ENCODE measurements at regions not wholly inside any gene's neighbourhood (a gene's known extent, or its start where the extent isn't known, plus 50 kb on each side); places are given as distances from the start of the nearest gene placed in this dataset.
A peak's percentile ranks its signal among the peaks of the same experiment; 100 is the strongest.

DNA sequence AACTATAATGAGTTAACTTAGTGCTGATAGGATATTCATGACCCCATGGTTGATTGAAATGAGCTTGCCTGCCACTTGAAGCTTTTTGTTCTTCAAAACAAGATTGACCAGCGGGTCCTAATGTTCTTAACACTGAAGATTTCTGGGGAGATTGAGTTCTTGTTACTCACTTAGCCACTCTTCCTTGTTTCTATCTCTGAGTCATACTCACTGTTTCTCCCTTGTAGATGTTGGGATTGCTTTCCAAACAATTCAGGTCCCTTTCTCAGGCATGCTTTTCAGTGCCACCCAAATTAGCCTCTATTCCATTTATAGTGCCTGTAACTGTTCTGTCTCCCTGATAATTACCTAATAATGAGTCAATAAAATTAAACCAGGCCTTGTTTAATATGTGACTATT, 517.0 kb downstream of the SQOR start:
- TF ChIP-seq, protein P1, sequence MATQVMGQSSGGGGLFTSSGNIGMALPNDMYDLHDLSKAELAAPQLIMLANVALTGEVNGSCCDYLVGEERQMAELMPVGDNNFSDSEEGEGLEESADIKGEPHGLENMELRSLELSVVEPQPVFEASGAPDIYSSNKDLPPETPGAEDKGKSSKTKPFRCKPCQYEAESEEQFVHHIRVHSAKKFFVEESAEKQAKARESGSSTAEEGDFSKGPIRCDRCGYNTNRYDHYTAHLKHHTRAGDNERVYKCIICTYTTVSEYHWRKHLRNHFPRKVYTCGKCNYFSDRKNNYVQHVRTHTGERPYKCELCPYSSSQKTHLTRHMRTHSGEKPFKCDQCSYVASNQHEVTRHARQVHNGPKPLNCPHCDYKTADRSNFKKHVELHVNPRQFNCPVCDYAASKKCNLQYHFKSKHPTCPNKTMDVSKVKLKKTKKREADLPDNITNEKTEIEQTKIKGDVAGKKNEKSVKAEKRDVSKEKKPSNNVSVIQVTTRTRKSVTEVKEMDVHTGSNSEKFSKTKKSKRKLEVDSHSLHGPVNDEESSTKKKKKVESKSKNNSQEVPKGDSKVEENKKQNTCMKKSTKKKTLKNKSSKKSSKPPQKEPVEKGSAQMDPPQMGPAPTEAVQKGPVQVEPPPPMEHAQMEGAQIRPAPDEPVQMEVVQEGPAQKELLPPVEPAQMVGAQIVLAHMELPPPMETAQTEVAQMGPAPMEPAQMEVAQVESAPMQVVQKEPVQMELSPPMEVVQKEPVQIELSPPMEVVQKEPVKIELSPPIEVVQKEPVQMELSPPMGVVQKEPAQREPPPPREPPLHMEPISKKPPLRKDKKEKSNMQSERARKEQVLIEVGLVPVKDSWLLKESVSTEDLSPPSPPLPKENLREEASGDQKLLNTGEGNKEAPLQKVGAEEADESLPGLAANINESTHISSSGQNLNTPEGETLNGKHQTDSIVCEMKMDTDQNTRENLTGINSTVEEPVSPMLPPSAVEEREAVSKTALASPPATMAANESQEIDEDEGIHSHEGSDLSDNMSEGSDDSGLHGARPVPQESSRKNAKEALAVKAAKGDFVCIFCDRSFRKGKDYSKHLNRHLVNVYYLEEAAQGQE (IDR thresholded peaks at IDR 0.05; ENCODE audit: insufficient read depth in 1 of 2, low read depth in 2 of 2, low read length in 2 of 2) = no peak
- TF ChIP-seq POLR2AphosphoS5 (IDR thresholded peaks at IDR 0.05; ENCODE audit: low read depth, low read length) (no peak), FOXP2 (optimal IDR thresholded peaks at IDR 0.05; ENCODE audit: borderline replicate concordance, extremely low read depth, extremely low read length, insufficient read depth) (no peak), TAF1 (IDR thresholded peaks at IDR 0.05; ENCODE audit: borderline replicate concordance, insufficient read depth, low read length) (no peak), SIN3A (IDR thresholded peaks at IDR 0.05; ENCODE audit: borderline replicate concordance, insufficient read depth, low read length) (no peak)

- TF ChIP-seq POLR2AphosphoS5 (IDR thresholded peaks at IDR 0.05; ENCODE audit: low read depth, low read length) = no peak
- TF ChIP-seq SIN3A (IDR thresholded peaks at IDR 0.05; ENCODE audit: borderline replicate concordance, insufficient read depth, low read length) = no peak
- TF ChIP-seq FOXP2 (optimal IDR thresholded peaks at IDR 0.05; ENCODE audit: borderline replicate concordance, extremely low read depth, extremely low read length, insufficient read depth) = no peak
- TF ChIP-seq TAF1 (IDR thresholded peaks at IDR 0.05; ENCODE audit: borderline replicate concordance, insufficient read depth, low read length) = no peak
- TF ChIP-seq, protein P1 (IDR thresholded peaks at IDR 0.05; ENCODE audit: insufficient read depth in 1 of 2, low read depth in 2 of 2, low read length in 2 of 2) = no peak
These were observed 531.9 kb downstream of the SQOR start for GRCh38 chr15:46166750-46167149.

DNA sequence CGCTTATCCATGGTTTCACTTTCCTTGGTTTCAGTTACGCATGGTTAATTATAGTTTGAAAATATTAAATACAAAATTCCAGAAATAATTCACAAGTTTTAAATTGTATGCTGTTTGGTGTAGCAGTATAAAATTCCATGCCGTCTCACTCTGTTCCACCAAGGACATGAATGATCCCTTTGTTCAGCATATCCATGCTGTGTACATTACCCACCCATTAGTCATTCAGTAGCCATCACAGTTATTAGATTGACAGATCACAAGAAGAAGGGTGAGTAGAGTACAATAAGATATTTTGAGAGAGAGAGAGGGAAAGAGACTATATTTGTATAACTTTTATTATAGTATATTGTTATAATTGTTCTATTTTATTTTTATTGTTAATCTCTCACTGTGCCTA, 535.5 kb downstream of the SQOR start:
- TF ChIP-seq, protein P1 (IDR thresholded peaks at IDR 0.05; ENCODE audit: insufficient read depth in 1 of 2, low read depth in 2 of 2, low read length in 2 of 2) = no peak
- TF ChIP-seq FOXP2 (optimal IDR thresholded peaks at IDR 0.05; ENCODE audit: borderline replicate concordance, extremely low read depth, extremely low read length, insufficient read depth) (no peak), SIN3A (IDR thresholded peaks at IDR 0.05; ENCODE audit: borderline replicate concordance, insufficient read depth, low read length) (no peak), TAF1 (IDR thresholded peaks at IDR 0.05; ENCODE audit: borderline replicate concordance, insufficient read depth, low read length) (no peak), POLR2AphosphoS5 (IDR thresholded peaks at IDR 0.05; ENCODE audit: low read depth, low read length) (no peak)

DNA sequence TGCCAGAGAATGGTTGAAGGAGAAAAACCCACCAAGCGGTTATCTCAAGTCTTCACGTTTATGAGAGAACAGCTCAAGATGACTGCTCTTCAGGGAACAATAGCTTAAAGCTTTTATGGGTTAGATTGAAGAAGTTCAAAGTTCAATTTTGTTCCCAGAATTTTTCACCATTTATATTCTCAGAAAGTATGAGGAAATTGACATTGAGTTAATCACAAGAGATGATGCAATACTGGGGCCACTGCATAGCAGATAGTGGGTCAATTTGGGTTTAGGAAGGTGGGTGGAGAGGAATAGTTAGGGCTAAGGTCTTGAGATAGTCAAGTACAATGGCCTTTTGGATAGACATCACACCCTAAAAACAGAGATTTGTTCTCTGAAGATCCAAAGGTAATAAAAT, 539.3 kb downstream of the SQOR start:
- TF ChIP-seq FOXP2 (optimal IDR thresholded peaks at IDR 0.05; ENCODE audit: borderline replicate concordance, extremely low read depth, extremely low read length, insufficient read depth) (no peak), TAF1 (IDR thresholded peaks at IDR 0.05; ENCODE audit: borderline replicate concordance, insufficient read depth, low read length) (no peak), SIN3A (IDR thresholded peaks at IDR 0.05; ENCODE audit: borderline replicate concordance, insufficient read depth, low read length) (no peak), POLR2AphosphoS5 (IDR thresholded peaks at IDR 0.05; ENCODE audit: low read depth, low read length) (no peak)
- TF ChIP-seq, protein P1 (IDR thresholded peaks at IDR 0.05; ENCODE audit: insufficient read depth in 1 of 2, low read depth in 2 of 2, low read length in 2 of 2) = no peak

DNA sequence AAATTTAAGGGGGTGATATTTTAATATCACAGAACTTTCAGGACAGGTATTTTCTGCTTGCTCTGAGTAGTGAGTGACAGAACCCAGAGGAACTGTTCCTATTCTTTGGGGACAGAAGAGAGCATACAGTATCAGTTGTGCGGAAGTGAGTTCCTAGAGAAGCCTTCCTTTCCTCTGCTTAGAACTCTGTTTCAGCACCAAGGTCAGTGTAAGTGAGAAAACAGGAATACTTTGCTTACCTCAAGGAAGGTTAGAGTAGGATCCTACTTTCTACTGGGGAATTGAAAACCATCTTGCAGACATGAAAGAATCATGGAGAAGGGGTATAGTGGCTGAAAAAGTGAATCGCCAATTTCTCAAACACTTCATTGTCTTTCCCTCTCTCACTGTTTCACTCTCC, 542.4 kb downstream of the SQOR start:
- TF ChIP-seq, protein P1 (IDR thresholded peaks at IDR 0.05; ENCODE audit: insufficient read depth in 1 of 2, low read depth in 2 of 2, low read length in 2 of 2) = peak; percentile 61 to 88; a peak in 3 of 4 replicates
- TF ChIP-seq POLR2AphosphoS5 (IDR thresholded peaks at IDR 0.05; ENCODE audit: low read depth, low read length) (no peak), SIN3A (IDR thresholded peaks at IDR 0.05; ENCODE audit: borderline replicate concordance, insufficient read depth, low read length) (no peak), TAF1 (IDR thresholded peaks at IDR 0.05; ENCODE audit: borderline replicate concordance, insufficient read depth, low read length) (no peak), FOXP2 (optimal IDR thresholded peaks at IDR 0.05; ENCODE audit: borderline replicate concordance, extremely low read depth, extremely low read length, insufficient read depth) (no peak)
